Trophoblast cell (in vitro differentiated cells and primary cell): ENCODE measurements at regions not wholly inside any gene's neighbourhood (a gene's known extent, or its start where the extent isn't known, plus 50 kb on each side); places are given as distances from the start of the nearest gene placed in this dataset.

Experiments used
- DNase-seq, 2 donors: peaks; one replicate each; pipeline ENCODE4 v3.0.0-alpha.2; 2016
- H2AFZ ChIP-seq: 2 replicates; pipeline ENCODE4 v1.6.1; 2013; ENCODE audit warnings: low read length, moderate library complexity, mild to moderate bottlenecking; ENCODE audit not compliant: insufficient read depth, poor library complexity
- H2AK5ac ChIP-seq: 2 replicates; pipeline ENCODE4 v1.6.1; 2013; ENCODE audit warnings: mild to moderate bottlenecking, low read length
- H2BK120ac ChIP-seq: 2 replicates; pipeline ENCODE4 v1.6.1; 2013; ENCODE audit warnings: low read length, mild to moderate bottlenecking, moderate library complexity; ENCODE audit not compliant: insufficient read depth, poor library complexity
- H2BK12ac ChIP-seq: 2 replicates; pipeline ENCODE4 v1.6.1; 2013; ENCODE audit warnings: mild to moderate bottlenecking, low read length, moderate library complexity
- H2BK5ac ChIP-seq: 2 replicates; pipeline ENCODE4 v1.6.1; 2013; ENCODE audit warnings: low read length, low read depth, moderate library complexity, mild to moderate bottlenecking; ENCODE audit not compliant: poor library complexity
- H3K14ac ChIP-seq: 2 replicates; pipeline ENCODE4 v1.6.1; 2013; ENCODE audit warnings: mild to moderate bottlenecking, low read length
- H3K18ac ChIP-seq: 2 replicates; pipeline ENCODE4 v1.6.1; 2013; ENCODE audit warnings: mild to moderate bottlenecking, low read length
- H3K23ac ChIP-seq: 2 replicates; pipeline ENCODE4 v1.6.1; 2013; ENCODE audit warnings: low read length
- H3K27ac ChIP-seq: 2 replicates; pipeline ENCODE4 v1.5.1; 2013; ENCODE audit warnings: low read depth, mild to moderate bottlenecking, inconsistent platforms, low read length, moderate library complexity
- H3K27me3 ChIP-seq: 2 replicates; pipeline ENCODE4 v1.6.1; 2013; ENCODE audit warnings: inconsistent platforms, mild to moderate bottlenecking, low read length, moderate library complexity; ENCODE audit not compliant: insufficient read depth
- H3K36me3 ChIP-seq, 2 experiments: 1 replicate in 1 of 2; 2 replicates in 1 of 2; pipeline ENCODE4 v1.6.1; 2013; ENCODE audit warnings: low read length in 2 of 2, mild to moderate bottlenecking in 2 of 2, moderate library complexity in 1 of 2; ENCODE audit not compliant: insufficient read depth in 2 of 2, control insufficient read depth in 1 of 2
- H3K4ac ChIP-seq: 2 replicates; pipeline ENCODE4 v1.6.1; 2013; ENCODE audit warnings: low read depth, mild to moderate bottlenecking, low read length, moderate library complexity
- H3K4me1 ChIP-seq, 2 experiments: 1 replicate in 1 of 2; 2 replicates in 1 of 2; pipeline ENCODE4 v1.6.1; 2013; ENCODE audit warnings: low read length in 2 of 2, mild to moderate bottlenecking in 2 of 2, moderate library complexity in 1 of 2; ENCODE audit not compliant: insufficient read depth in 2 of 2, control insufficient read depth in 1 of 2
- H3K4me2 ChIP-seq: 2 replicates; pipeline ENCODE4 v1.6.1; 2013; ENCODE audit warnings: inconsistent platforms, mild to moderate bottlenecking, low read length, moderate library complexity
- H3K4me3 ChIP-seq: 2 replicates; pipeline ENCODE4 v1.5.1; 2013; ENCODE audit warnings: mild to moderate bottlenecking, low read depth, low read length, inconsistent platforms
- H3K79me1 ChIP-seq: one replicate; pipeline ENCODE4 v1.6.1; 2013; ENCODE audit warnings: low read length
- H3K79me2 ChIP-seq: 2 replicates; pipeline ENCODE4 v1.6.1; 2013; ENCODE audit warnings: low read length, mild to moderate bottlenecking; ENCODE audit not compliant: control insufficient read depth, insufficient read depth, poor library complexity
- H3K9ac ChIP-seq: 2 replicates; pipeline ENCODE4 v1.6.1; 2013; ENCODE audit warnings: mild to moderate bottlenecking, low read length
- H3K9me3 ChIP-seq: 2 replicates; pipeline ENCODE4 v1.6.1; 2013; ENCODE audit warnings: low read depth, mild to moderate bottlenecking, control low read depth, inconsistent platforms, low read length; ENCODE audit not compliant: insufficient read depth
- H4K12ac ChIP-seq: 2 replicates; pipeline ENCODE4 v1.6.1; 2013; ENCODE audit warnings: low read depth, mild to moderate bottlenecking, low read length, moderate library complexity
- H4K8ac ChIP-seq: 2 replicates; pipeline ENCODE4 v1.6.1; 2013; ENCODE audit warnings: low read depth, mild to moderate bottlenecking, low read length, moderate library complexity
- H4K91ac ChIP-seq: one replicate; pipeline ENCODE4 v1.6.1; 2013; ENCODE audit warnings: low read depth, mild to moderate bottlenecking, low read length, moderate library complexity
- WGBS: extraction: QIAGEN DNeasy Blood & Tissue Kit; methylation state at CpG from one replicate; pipeline ENCODE4 v1.1.7; 2013; ENCODE audit warnings: missing lambda C conversion rate; ENCODE audit not compliant: insufficient read length, insufficient coverage; ENCODE audit errors: extremely low coverage; 5-methylcytosine and 5-hydroxymethylcytosine counted together

DNA sequence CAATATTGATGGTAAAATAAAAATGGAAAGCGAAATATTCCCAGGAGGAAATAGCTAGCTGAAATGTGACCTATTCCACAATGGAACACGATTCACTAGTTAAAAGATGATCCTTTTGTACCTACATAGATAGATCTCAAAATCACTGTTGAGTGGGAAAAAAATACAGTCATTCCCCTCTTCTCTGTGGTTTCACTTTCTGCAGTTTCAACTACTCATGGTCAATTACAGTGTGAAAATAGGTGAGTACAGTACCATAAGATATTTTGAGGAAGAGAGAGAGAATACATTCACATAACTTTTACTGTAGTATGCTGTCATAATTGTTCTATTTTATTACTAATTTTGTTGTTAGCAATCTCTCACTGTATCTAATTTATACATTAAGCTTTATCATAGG lies 56.0 kb upstream of the COL13A1 start:
- Histone ChIP-seq H3K79me1 (no peaks in the 10 kb centered on the region), H3K27me3 (no peaks in the 10 kb centered on the region), H3K79me2 (no peaks in the 10 kb centered on the region), H3K9ac (no peak overlapping the region), H4K12ac (no peak overlapping the region), H3K14ac (no peak overlapping the region), H2AFZ (no peak overlapping the region), H2BK12ac (no peak overlapping the region), H3K4ac (no peak overlapping the region), H4K8ac (no peak overlapping the region), H3K36me3 (no peaks in the 10 kb centered on the region), H3K18ac (no peak overlapping the region), H4K91ac (no peak overlapping the region), H3K27ac (no peak overlapping the region), H2BK120ac (no peak overlapping the region), H3K4me1 (no peaks in the 10 kb centered on the region), H3K23ac (no peak overlapping the region), H3K9me3 (no peaks in the 10 kb centered on the region), H2AK5ac (no peak overlapping the region), H3K4me2 (no peak overlapping the region), H3K4me3 (no peak overlapping the region), H2BK5ac (no peak overlapping the region)
- WGBS: no CpG with 5 or more reads among the region's 2 CpGs
- no peak for DNase-seq

GRCh38 chr10:69747179-69747578 lies 54.5 kb upstream of the COL13A1 start:
- Histone ChIP-seq H4K91ac (no peak overlapping the region), H3K9ac (no peak overlapping the region), H3K18ac (no peak overlapping the region), H3K4me1 (no peaks in the 10 kb centered on the region), H3K14ac (no peak overlapping the region), H4K12ac (no peak overlapping the region), H2BK12ac (no peak overlapping the region), H3K4me2 (no peak overlapping the region), H3K27me3 (no peaks in the 10 kb centered on the region), H3K36me3 (no peaks in the 10 kb centered on the region), H2AK5ac (no peak overlapping the region), H3K9me3 (peaks cover 2% of the 10 kb centered on the region), H2BK5ac (no peak overlapping the region), H3K79me2 (no peaks in the 10 kb centered on the region), H3K79me1 (no peaks in the 10 kb centered on the region), H3K4ac (no peak overlapping the region), H3K23ac (no peak overlapping the region), H3K4me3 (no peak overlapping the region), H2AFZ (no peak overlapping the region), H3K27ac (no peak overlapping the region), H4K8ac (no peak overlapping the region), H2BK120ac (no peak overlapping the region)
- WGBS: no CpG with 5 or more reads among the region's 5 CpGs
- no peak for DNase-seq

- no peak overlapping the region for H3K27ac ChIP-seq
- no peak for DNase-seq
- H3K36me3 ChIP-seq: no peaks in the 10 kb centered on the region
- peaks cover 2% of the 10 kb centered on the region for H3K9me3 ChIP-seq
- H3K79me2 ChIP-seq: no peaks in the 10 kb centered on the region
- H2BK5ac ChIP-seq: no peak overlapping the region
- H3K27me3 ChIP-seq: no peaks in the 10 kb centered on the region
- no peaks in the 10 kb centered on the region for H3K79me1 ChIP-seq
- H3K9ac ChIP-seq: no peak overlapping the region
- H2BK120ac ChIP-seq: no peak overlapping the region
- no peaks in the 10 kb centered on the region for H3K4me1 ChIP-seq
- H2AK5ac ChIP-seq: no peak overlapping the region
- no peak overlapping the region for H3K4me3 ChIP-seq
- H2BK12ac ChIP-seq: no peak overlapping the region
- no CpG with 5 or more reads among the region's 1 CpG for WGBS
- no peak overlapping the region for H3K4ac ChIP-seq
- no peak overlapping the region for H4K12ac ChIP-seq
- no peak overlapping the region for H4K91ac ChIP-seq
- H3K4me2 ChIP-seq: no peak overlapping the region
- no peak overlapping the region for H3K23ac ChIP-seq
- no peak overlapping the region for H3K14ac ChIP-seq
- H2AFZ ChIP-seq: no peak overlapping the region
- H4K8ac ChIP-seq: no peak overlapping the region
- H3K18ac ChIP-seq: no peak overlapping the region
These were observed 53.1 kb upstream of the COL13A1 start for GRCh38 chr10:69748621-69749020.

- no peaks in the 10 kb centered on the region for H3K4me1 ChIP-seq
- no peak overlapping the region for H2AK5ac ChIP-seq
- no peaks in the 10 kb centered on the region for H3K79me2 ChIP-seq
- no peak overlapping the region for H2AFZ ChIP-seq
- no peak overlapping the region for H3K27ac ChIP-seq
- no peak for DNase-seq
- H4K91ac ChIP-seq: no peak overlapping the region
- no peak overlapping the region for H3K18ac ChIP-seq
- no peak overlapping the region for H3K9ac ChIP-seq
- H3K14ac ChIP-seq: no peak overlapping the region
- WGBS: no CpG with 5 or more reads among the region's 17 CpGs
- no peak overlapping the region for H3K4me2 ChIP-seq
- no peaks in the 10 kb centered on the region for H3K36me3 ChIP-seq
- H3K27me3 ChIP-seq: no peaks in the 10 kb centered on the region
- peaks cover 2% of the 10 kb centered on the region for H3K9me3 ChIP-seq
- H2BK5ac ChIP-seq: no peak overlapping the region
- no peak overlapping the region for H4K8ac ChIP-seq
- H3K4me3 ChIP-seq: no peak overlapping the region
- no peak overlapping the region for H2BK12ac ChIP-seq
- H2BK120ac ChIP-seq: no peak overlapping the region
- no peak overlapping the region for H3K23ac ChIP-seq
- no peak overlapping the region for H3K4ac ChIP-seq
- H4K12ac ChIP-seq: no peak overlapping the region
- H3K79me1 ChIP-seq: no peaks in the 10 kb centered on the region
These were observed 52.3 kb upstream of the COL13A1 start for GRCh38 chr10:69749178-69750010.
